AG09309 (cell line): ENCODE measurements at regions not wholly inside any gene's neighbourhood (a gene's known extent, or its start where the extent isn't known, plus 50 kb on each side); places are given as distances from the start of the nearest gene placed in this dataset.

Source experiments
- DNase-seq: peaks from one replicate; pipeline ENCODE4 v3.0.0-alpha.2; 2010; ENCODE audit warnings: low read depth
- H3K4me3 ChIP-seq: 2 replicates; pipeline ENCODE4 v1.5.1; 2011; ENCODE audit warnings: mild to moderate bottlenecking, low read depth, low read length, moderate library complexity; ENCODE audit not compliant: control insufficient read depth
- CTCF ChIP-seq: IDR thresholded peaks from 2 replicates; pipeline ENCODE4 v1.5.1; 2011; ENCODE audit warnings: mild to moderate bottlenecking, low read depth, low read length, inconsistent platforms; ENCODE audit not compliant: insufficient read depth, control insufficient read depth; ENCODE audit errors: missing control alignments

GRCh38 chr1:36570478-36571060, 87.9 kb upstream of the CSF3R start:
- no peak for TF ChIP-seq CTCF
- no peak for DNase-seq
- H3K4me3 ChIP-seq = no peak overlapping the region

- no peak for TF ChIP-seq CTCF
- no peak for DNase-seq
- no peak overlapping the region for H3K4me3 ChIP-seq
Observed at GRCh38 chr1:36570006-36570405, 87.3 kb upstream of the CSF3R start.

- DNase-seq = no peak
- no peak for TF ChIP-seq CTCF
- H3K4me3 ChIP-seq = no peak overlapping the region
Observed at GRCh38 chr1:36567601-36568341, 85.1 kb upstream of the CSF3R start.

GRCh38 chr1:36565576-36566501, 83.1 kb upstream of the CSF3R start:
- no peak for DNase-seq
- TF ChIP-seq CTCF = no peak
- H3K4me3 ChIP-seq = no peak overlapping the region

- H3K4me3 ChIP-seq = no peak overlapping the region
- no peak for DNase-seq
- TF ChIP-seq CTCF = no peak
Observed at GRCh38 chr1:36562181-36562685, 79.5 kb upstream of the CSF3R start.

GRCh38 chr1:36561361-36561724, 78.6 kb upstream of the CSF3R start:
- DNase-seq = no peak
- TF ChIP-seq CTCF = no peak
- no peak overlapping the region for H3K4me3 ChIP-seq
